HEK293 (cell line): ENCODE measurements at regions not wholly inside any gene's neighbourhood (a gene's known extent, or its start where the extent isn't known, plus 50 kb on each side); places are given as distances from the start of the nearest gene placed in this dataset.

Experiments
- CTCF ChIA-PET: fragments of 350-600 bp; formaldehyde crosslinking; extraction: SDS; loops from one replicate; lab custom pipeline; 2021; ENCODE audit warnings: antibody characterized with exemption; lab: Yijun Ruan, JAX
- POLR2A ChIA-PET: fragments of 300-600 bp; formaldehyde crosslinking; extraction: SDS; loops from one replicate; lab custom pipeline; 2020; ENCODE audit warnings: antibody characterized with exemption, inconsistent platforms; lab: Yijun Ruan, JAX
- H3K27ac ChIP-seq: fragments of 200-500 bp; sonication (Bioruptor generic); 2 replicates; pipeline ENCODE4 v1.5.1; 2014; ENCODE audit warnings: low read depth, low read length, control low read depth, inconsistent platforms; ENCODE audit errors: extremely low read depth
- H3K36me3 ChIP-seq, 2 experiments: fragments of 200-500 bp in 1 of 2; sonication (Bioruptor generic) in 1 of 2; 1 replicate in 1 of 2; 2 replicates in 1 of 2; pipeline ENCODE4 v1.5.1; 2014 to 2017; ENCODE audit warnings: inconsistent platforms in 2 of 2, low read length in 2 of 2; ENCODE audit not compliant: control insufficient read depth in 2 of 2, insufficient read depth in 1 of 2
- H3K4me1 ChIP-seq: fragments of 200-500 bp; sonication (Bioruptor generic); 2 replicates; pipeline ENCODE4 v1.5.1; 2014; ENCODE audit warnings: mild to moderate bottlenecking, low read length, inconsistent platforms; ENCODE audit not compliant: control insufficient read depth, insufficient read depth
- H3K4me3 ChIP-seq: 2 replicates; pipeline ENCODE4 v1.5.1; 2011; ENCODE audit warnings: low read depth, mild to moderate bottlenecking, control low read depth, low read length, moderate library complexity
- H3K9me3 ChIP-seq: fragments of 200-500 bp; sonication (Bioruptor generic); 2 replicates; pipeline ENCODE4 v1.5.1; 2014; ENCODE audit warnings: low read depth, low read length, inconsistent platforms; ENCODE audit not compliant: control insufficient read depth, insufficient read depth
- KLF9 ChIP-seq: fragments of 450-650 bp; formaldehyde crosslinking; IDR thresholded peaks from 2 replicates; pipeline ENCODE4 v1.5.1; 2016; ENCODE audit warnings: missing biosample characterization, missing genetic modification characterization, low read depth
- MYNN ChIP-seq: fragments of 450-650 bp; formaldehyde crosslinking; IDR thresholded peaks from 2 replicates; pipeline ENCODE4 v1.5.1; 2016; ENCODE audit warnings: missing biosample characterization, missing genetic modification characterization, borderline replicate concordance
- OSR2 ChIP-seq: fragments of 450-650 bp; formaldehyde crosslinking; IDR thresholded peaks from 2 replicates; pipeline ENCODE4 v1.5.1; 2016; ENCODE audit warnings: missing biosample characterization, missing genetic modification characterization
- PRDM6 ChIP-seq: fragments of 450-650 bp; formaldehyde crosslinking; IDR thresholded peaks from 2 replicates; pipeline ENCODE4 v1.5.1; 2017; ENCODE audit warnings: missing biosample characterization, missing genetic modification characterization
- REPIN1 ChIP-seq: fragments of 450-650 bp; formaldehyde crosslinking; IDR thresholded peaks from 2 replicates; pipeline ENCODE4 v1.5.1; 2017; ENCODE audit warnings: missing biosample characterization, missing genetic modification characterization, low read depth
- SALL2 ChIP-seq: fragments of 450-650 bp; formaldehyde crosslinking; IDR thresholded peaks from 2 replicates; pipeline ENCODE4 v1.5.0; 2017; ENCODE audit warnings: missing biosample characterization, mild to moderate bottlenecking, missing genetic modification characterization, borderline replicate concordance
- YY2 ChIP-seq: fragments of 450-650 bp; formaldehyde crosslinking; IDR thresholded peaks from 2 replicates; pipeline ENCODE4 v1.5.1; 2016; ENCODE audit warnings: missing biosample characterization, missing genetic modification characterization
- ZBTB20 ChIP-seq: fragments of 450-650 bp; formaldehyde crosslinking; IDR thresholded peaks from 2 replicates; pipeline ENCODE4 v1.5.1; 2016; ENCODE audit warnings: missing biosample characterization, missing genetic modification characterization
- ZBTB8A ChIP-seq: fragments of 450-650 bp; formaldehyde crosslinking; IDR thresholded peaks from 2 replicates; pipeline ENCODE4 v1.5.1; 2016; ENCODE audit warnings: missing biosample characterization, missing genetic modification characterization
- ZEB2 ChIP-seq: fragments of 450-650 bp; formaldehyde crosslinking; IDR thresholded peaks from 2 replicates; pipeline ENCODE4 v1.5.1; 2016; ENCODE audit warnings: missing biosample characterization, missing genetic modification characterization
- ZNF202 ChIP-seq: fragments of 450-650 bp; formaldehyde crosslinking; IDR thresholded peaks from 2 replicates; pipeline ENCODE4 v1.5.1; 2016; ENCODE audit warnings: missing biosample characterization, missing genetic modification characterization, borderline replicate concordance
- ZNF211 ChIP-seq: fragments of 450-650 bp; formaldehyde crosslinking; IDR thresholded peaks from 2 replicates; pipeline ENCODE4 v1.5.1; 2016; ENCODE audit warnings: low read depth, missing biosample characterization, missing genetic modification characterization
- ZNF23 ChIP-seq: fragments of 450-650 bp; formaldehyde crosslinking; IDR thresholded peaks from 2 replicates; pipeline ENCODE4 v1.5.1; 2016; ENCODE audit warnings: missing biosample characterization, missing genetic modification characterization, borderline replicate concordance
- ZNF266 ChIP-seq: fragments of 450-650 bp; formaldehyde crosslinking; IDR thresholded peaks from 2 replicates; pipeline ENCODE4 v1.5.1; 2016; ENCODE audit warnings: missing biosample characterization, missing genetic modification characterization, low read depth
- ZNF362 ChIP-seq: fragments of 450-650 bp; formaldehyde crosslinking; IDR thresholded peaks from 2 replicates; pipeline ENCODE4 v1.5.1; 2016; ENCODE audit warnings: missing biosample characterization, missing genetic modification characterization
- ZNF416 ChIP-seq: fragments of 450-650 bp; formaldehyde crosslinking; IDR thresholded peaks from 2 replicates; pipeline ENCODE4 v1.5.1; 2016; ENCODE audit warnings: missing biosample characterization, missing genetic modification characterization
- ZNF76 ChIP-seq: fragments of 450-650 bp; formaldehyde crosslinking; IDR thresholded peaks from 2 replicates; pipeline ENCODE4; 2016; ENCODE audit warnings: low read depth, missing biosample characterization, missing genetic modification characterization, borderline replicate concordance
- TF ChIP-seq, protein P1 (sequence below): fragments of 450-650 bp; formaldehyde crosslinking; conservative IDR thresholded peaks from 2 replicates; pipeline ENCODE4 v1.5.1; 2016; ENCODE audit warnings: low read depth, missing biosample characterization, missing genetic modification characterization
- TF ChIP-seq, protein P2 (sequence below): fragments of 450-650 bp; formaldehyde crosslinking; conservative IDR thresholded peaks from 2 replicates; pipeline ENCODE4 v1.5.1; 2016; ENCODE audit warnings: low read depth, missing biosample characterization, missing genetic modification characterization
- TF ChIP-seq, protein P3 (sequence below): fragments of 450-650 bp; formaldehyde crosslinking; IDR thresholded peaks from 2 replicates; pipeline ENCODE4 v1.5.1; 2016; ENCODE audit warnings: missing biosample characterization, missing genetic modification characterization

DNA sequence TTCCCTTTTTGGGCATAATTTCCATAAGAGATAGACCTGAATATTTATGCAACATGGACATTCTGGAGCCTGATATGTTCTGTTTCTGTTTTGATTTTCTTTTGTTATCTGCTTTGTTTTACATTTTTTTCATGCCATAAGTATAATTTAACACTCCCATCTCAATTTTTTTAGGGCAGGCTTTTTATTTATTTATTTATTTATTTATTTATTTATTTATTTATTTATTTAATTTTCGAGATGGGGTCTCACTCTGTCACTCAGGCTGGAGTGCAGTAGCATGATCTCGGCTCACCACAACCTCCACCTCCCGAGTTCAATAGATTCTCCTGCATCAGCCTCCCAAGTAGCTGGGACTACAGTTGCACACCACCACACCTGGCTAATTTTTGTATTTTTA lies 427.6 kb downstream of the ZNF804A start (continued):
- TF ChIP-seq, protein P1, sequence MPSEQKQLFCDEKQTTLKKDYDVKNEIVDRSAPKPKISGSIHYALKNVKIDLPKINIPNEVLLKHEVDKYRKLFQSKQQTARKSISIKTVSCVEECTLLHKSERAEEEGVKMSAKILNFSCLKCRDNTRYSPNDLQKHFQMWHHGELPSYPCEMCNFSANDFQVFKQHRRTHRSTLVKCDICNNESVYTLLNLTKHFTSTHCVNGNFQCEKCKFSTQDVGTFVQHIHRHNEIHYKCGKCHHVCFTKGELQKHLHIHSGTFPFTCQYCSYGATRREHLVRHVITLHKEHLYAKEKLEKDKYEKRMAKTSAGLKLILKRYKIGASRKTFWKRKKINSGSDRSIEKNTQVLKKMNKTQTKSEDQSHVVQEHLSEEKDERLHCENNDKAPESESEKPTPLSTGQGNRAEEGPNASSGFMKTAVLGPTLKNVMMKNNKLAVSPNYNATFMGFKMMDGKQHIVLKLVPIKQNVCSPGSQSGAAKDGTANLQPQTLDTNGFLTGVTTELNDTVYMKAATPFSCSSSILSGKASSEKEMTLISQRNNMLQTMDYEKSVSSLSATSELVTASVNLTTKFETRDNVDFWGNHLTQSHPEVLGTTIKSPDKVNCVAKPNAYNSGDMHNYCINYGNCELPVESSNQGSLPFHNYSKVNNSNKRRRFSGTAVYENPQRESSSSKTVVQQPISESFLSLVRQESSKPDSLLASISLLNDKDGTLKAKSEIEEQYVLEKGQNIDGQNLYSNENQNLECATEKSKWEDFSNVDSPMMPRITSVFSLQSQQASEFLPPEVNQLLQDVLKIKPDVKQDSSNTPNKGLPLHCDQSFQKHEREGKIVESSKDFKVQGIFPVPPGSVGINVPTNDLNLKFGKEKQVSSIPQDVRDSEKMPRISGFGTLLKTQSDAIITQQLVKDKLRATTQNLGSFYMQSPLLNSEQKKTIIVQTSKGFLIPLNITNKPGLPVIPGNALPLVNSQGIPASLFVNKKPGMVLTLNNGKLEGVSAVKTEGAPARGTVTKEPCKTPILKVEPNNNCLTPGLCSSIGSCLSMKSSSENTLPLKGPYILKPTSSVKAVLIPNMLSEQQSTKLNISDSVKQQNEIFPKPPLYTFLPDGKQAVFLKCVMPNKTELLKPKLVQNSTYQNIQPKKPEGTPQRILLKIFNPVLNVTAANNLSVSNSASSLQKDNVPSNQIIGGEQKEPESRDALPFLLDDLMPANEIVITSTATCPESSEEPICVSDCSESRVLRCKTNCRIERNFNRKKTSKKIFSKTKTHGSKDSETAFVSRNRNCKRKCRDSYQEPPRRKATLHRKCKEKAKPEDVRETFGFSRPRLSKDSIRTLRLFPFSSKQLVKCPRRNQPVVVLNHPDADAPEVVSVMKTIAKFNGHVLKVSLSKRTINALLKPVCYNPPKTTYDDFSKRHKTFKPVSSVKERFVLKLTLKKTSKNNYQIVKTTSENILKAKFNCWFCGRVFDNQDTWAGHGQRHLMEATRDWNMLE: peak; percentile 72; the same call in 1 of the 2 replicates
- TF ChIP-seq, protein P2, sequence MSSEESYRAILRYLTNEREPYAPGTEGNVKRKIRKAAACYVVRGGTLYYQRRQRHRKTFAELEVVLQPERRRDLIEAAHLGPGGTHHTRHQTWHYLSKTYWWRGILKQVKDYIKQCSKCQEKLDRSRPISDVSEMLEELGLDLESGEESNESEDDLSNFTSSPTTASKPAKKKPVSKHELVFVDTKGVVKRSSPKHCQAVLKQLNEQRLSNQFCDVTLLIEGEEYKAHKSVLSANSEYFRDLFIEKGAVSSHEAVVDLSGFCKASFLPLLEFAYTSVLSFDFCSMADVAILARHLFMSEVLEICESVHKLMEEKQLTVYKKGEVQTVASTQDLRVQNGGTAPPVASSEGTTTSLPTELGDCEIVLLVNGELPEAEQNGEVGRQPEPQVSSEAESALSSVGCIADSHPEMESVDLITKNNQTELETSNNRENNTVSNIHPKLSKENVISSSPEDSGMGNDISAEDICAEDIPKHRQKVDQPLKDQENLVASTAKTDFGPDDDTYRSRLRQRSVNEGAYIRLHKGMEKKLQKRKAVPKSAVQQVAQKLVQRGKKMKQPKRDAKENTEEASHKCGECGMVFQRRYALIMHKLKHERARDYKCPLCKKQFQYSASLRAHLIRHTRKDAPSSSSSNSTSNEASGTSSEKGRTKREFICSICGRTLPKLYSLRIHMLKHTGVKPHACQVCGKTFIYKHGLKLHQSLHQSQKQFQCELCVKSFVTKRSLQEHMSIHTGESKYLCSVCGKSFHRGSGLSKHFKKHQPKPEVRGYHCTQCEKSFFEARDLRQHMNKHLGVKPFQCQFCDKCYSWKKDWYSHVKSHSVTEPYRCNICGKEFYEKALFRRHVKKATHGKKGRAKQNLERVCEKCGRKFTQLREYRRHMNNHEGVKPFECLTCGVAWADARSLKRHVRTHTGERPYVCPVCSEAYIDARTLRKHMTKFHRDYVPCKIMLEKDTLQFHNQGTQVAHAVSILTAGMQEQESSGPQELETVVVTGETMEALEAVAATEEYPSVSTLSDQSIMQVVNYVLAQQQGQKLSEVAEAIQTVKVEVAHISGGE: peak; percentile 63
- TF ChIP-seq ZBTB8A (tag by site-specific recombination): peak; percentile 46; the same call in 1 of the 2 replicates

DNA sequence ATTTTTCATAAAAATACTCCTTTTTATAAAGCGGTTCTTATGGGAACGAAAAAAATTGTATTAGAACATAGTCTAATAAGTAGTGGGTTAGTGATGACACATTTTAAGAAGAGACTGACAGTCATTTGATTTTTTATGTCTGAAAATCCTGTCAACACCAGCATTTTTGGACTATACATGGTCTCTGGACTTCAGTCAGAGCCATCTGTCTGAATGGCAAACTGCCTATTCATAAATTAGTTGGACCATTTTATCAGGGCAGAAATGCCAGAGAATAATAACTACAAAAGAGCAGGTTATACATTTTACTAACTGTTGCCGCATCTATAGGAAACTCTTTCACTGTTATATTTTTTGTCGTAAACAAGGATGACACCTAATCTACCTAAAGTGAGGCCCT lies 437.6 kb downstream of the ZNF804A start:
- no peaks in the 10 kb centered on the region for H3K9me3 ChIP-seq
- ChIA-PET CTCF (no interaction called here), POLR2A (no interaction called here)
- H3K4me3 ChIP-seq: no peak overlapping the region
- H3K4me1 ChIP-seq: no peaks in the 10 kb centered on the region
- H3K27ac ChIP-seq: no peak overlapping the region
- no peaks in the 10 kb centered on the region for H3K36me3 ChIP-seq
- TF ChIP-seq ZNF202 (tag by site-specific recombination) (no peak), SALL2 (no peak), YY2 (tag by site-specific recombination) (no peak), ZNF362 (tag by site-specific recombination) (no peak), ZEB2 (no peak), MYNN (tag by site-specific recombination) (no peak), KLF9 (no peak), ZNF266 (tag by site-specific recombination) (no peak), ZNF76 (tag by site-specific recombination) (no peak), OSR2 (tag by site-specific recombination) (no peak), ZNF416 (tag by site-specific recombination) (no peak), ZNF211 (no peak)

- H3K36me3 ChIP-seq: no peaks in the 10 kb centered on the region
- ChIA-PET CTCF (no interaction called here), POLR2A (no interaction called here)
- H3K4me1 ChIP-seq: no peaks in the 10 kb centered on the region
- no peak overlapping the region for H3K27ac ChIP-seq
- H3K4me3 ChIP-seq: no peak overlapping the region
- no peaks in the 10 kb centered on the region for H3K9me3 ChIP-seq
- no peak for TF ChIP-seq ZNF23 (tag by site-specific recombination)
- no peak for TF ChIP-seq PRDM6
- no peak for TF ChIP-seq REPIN1 (tag by site-specific recombination)
- TF ChIP-seq, protein P3, sequence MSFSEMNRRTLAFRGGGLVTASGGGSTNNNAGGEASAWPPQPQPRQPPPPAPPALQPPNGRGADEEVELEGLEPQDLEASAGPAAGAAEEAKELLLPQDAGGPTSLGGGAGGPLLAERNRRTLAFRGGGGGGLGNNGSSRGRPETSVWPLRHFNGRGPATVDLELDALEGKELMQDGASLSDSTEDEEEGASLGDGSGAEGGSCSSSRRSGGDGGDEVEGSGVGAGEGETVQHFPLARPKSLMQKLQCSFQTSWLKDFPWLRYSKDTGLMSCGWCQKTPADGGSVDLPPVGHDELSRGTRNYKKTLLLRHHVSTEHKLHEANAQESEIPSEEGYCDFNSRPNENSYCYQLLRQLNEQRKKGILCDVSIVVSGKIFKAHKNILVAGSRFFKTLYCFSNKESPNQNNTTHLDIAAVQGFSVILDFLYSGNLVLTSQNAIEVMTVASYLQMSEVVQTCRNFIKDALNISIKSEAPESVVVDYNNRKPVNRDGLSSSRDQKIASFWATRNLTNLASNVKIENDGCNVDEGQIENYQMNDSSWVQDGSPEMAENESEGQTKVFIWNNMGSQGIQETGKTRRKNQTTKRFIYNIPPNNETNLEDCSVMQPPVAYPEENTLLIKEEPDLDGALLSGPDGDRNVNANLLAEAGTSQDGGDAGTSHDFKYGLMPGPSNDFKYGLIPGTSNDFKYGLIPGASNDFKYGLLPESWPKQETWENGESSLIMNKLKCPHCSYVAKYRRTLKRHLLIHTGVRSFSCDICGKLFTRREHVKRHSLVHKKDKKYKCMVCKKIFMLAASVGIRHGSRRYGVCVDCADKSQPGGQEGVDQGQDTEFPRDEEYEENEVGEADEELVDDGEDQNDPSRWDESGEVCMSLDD (tag by site-specific recombination): no peak
- no peak for TF ChIP-seq ZBTB20 (tag by site-specific recombination)
- no peak for TF ChIP-seq SALL2
These were observed 446.1 kb downstream of the ZNF804A start for GRCh38 chr2:185044323-185044874.
